ENCODE measurements at regions not wholly inside any gene's neighbourhood (a gene's known extent, or its start where the extent isn't known, plus 50 kb on each side); places are given as distances from the start of the nearest gene placed in this dataset.

DNA sequence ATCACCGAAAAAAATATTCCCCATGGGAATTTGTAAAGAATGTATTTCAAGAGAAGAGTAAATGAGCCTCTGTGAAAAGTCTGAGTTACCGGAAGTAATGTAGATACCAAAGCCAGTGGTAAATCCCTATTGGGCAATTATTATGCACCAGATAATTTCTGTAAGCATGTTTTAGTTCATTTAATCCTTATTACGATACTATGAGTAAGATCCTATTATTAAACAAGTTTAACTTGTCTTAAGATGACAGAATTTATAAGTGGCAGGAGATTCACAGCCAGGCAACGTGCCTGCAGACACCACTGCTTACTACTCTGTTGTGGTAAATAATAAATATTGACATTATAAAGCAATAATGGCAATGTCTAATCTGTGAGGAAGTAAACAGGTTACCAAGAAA lies 280.8 kb upstream of the RGPD4 start:
- TF ChIP-seq, protein P1, sequence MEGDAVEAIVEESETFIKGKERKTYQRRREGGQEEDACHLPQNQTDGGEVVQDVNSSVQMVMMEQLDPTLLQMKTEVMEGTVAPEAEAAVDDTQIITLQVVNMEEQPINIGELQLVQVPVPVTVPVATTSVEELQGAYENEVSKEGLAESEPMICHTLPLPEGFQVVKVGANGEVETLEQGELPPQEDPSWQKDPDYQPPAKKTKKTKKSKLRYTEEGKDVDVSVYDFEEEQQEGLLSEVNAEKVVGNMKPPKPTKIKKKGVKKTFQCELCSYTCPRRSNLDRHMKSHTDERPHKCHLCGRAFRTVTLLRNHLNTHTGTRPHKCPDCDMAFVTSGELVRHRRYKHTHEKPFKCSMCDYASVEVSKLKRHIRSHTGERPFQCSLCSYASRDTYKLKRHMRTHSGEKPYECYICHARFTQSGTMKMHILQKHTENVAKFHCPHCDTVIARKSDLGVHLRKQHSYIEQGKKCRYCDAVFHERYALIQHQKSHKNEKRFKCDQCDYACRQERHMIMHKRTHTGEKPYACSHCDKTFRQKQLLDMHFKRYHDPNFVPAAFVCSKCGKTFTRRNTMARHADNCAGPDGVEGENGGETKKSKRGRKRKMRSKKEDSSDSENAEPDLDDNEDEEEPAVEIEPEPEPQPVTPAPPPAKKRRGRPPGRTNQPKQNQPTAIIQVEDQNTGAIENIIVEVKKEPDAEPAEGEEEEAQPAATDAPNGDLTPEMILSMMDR (IDR thresholded peaks at IDR 0.05), result no peak
- no peak for TF ChIP-seq POLR2A (IDR thresholded peaks at IDR 0.05)

DNA sequence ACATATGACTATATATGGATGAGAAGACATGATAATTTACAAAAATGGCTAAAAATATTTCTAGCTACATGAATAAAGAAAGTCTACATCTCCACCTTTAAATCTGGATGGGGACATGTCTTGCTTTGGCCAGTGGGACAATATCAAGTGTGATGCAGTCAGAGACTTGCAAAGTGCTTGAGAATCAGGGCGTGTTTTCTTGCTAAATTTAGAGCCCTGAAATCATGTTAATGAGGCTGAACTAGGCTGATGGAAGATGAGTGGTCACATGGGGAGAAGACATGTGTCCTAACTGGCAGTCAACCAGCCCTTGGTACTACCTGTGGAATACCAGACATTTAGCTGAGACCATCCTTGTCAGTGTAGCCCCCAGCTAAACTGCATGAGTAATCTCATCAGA lies 278.5 kb upstream of the RGPD4 start:
- Histone ChIP-seq H3K4me3 (no peak overlapping the region), H3K4me1 (no peaks in the 10 kb centered on the region), H3K36me3 (replicated peaks in 1 of 2; ENCODE audit: insufficient read depth in 1 of 2, low read depth in 2 of 2) (no peaks in the 10 kb centered on the region), H3K27ac (no peak overlapping the region), H3K9me3 (no peaks in the 10 kb centered on the region), H3K27me3 (no peaks in the 10 kb centered on the region)
- intact Hi-C loops (cut with DNase I), result no loop called here
- 44 to 46% methylated on average over 1 of the region's 1 CpG for WGBS, 2 donors
- no peak for ATAC-seq
- TF ChIP-seq POLR2A (IDR thresholded peaks at IDR 0.05), result no peak
- TF ChIP-seq, protein P1 (IDR thresholded peaks at IDR 0.05), result no peak
- no peak for DNase-seq

More for the DNA sequence above, 280.8 kb upstream of the RGPD4 start:
- intact Hi-C loops (cut with DNase I), result no loop called here
- Histone ChIP-seq H3K4me3 (no peak overlapping the region), H3K36me3 (replicated peaks in 1 of 2; ENCODE audit: insufficient read depth in 1 of 2, low read depth in 2 of 2) (no peaks in the 10 kb centered on the region), H3K9me3 (no peaks in the 10 kb centered on the region), H3K27ac (no peak overlapping the region), H3K4me1 (no peaks in the 10 kb centered on the region), H3K27me3 (no peaks in the 10 kb centered on the region)
- ATAC-seq, result no peak
- 44 to 53% methylated on average over 4 of the region's 4 CpGs for WGBS, 2 donors
- no peak for DNase-seq

- Histone ChIP-seq H3K4me3 (no peak overlapping the region), H3K9me3 (peaks cover 0 to 4% (median 0%) of the 10 kb centered on the region in 3 donors), H3K27ac (no peak overlapping the region), H3K27me3 (no peaks in the 10 kb centered on the region), H3K36me3 (replicated peaks in 1 of 2; ENCODE audit: insufficient read depth in 1 of 2, low read depth in 2 of 2) (no peaks in the 10 kb centered on the region), H3K4me1 (no peaks in the 10 kb centered on the region)
- no peak for TF ChIP-seq POLR2A (IDR thresholded peaks at IDR 0.05)
- TF ChIP-seq, protein P1 (IDR thresholded peaks at IDR 0.05), result no peak
- ATAC-seq, result no peak
- no peak for DNase-seq
- intact Hi-C loops (cut with DNase I), result no loop called here
- 50 to 52% methylated on average over 2 of the region's 2 CpGs for WGBS, 2 donors
Observed at GRCh38 chr2:107553046-107553445, 273.6 kb upstream of the RGPD4 start.

- WGBS, 2 donors, result 57 to 64% methylated on average over 5 of the region's 5 CpGs
- no peak overlapping the region for H3K27ac ChIP-seq
Observed at GRCh38 chr2:107553539-107553938, 273.2 kb upstream of the RGPD4 start.

More at GRCh38 chr2:107553539-107553938, 273.2 kb upstream of the RGPD4 start:
- intact Hi-C loops (cut with DNase I), result no loop called here
- no peak for TF ChIP-seq POLR2A (IDR thresholded peaks at IDR 0.05)
- TF ChIP-seq, protein P1 (IDR thresholded peaks at IDR 0.05), result no peak
- DNase-seq, result no peak
- Histone ChIP-seq H3K36me3 (replicated peaks in 1 of 2; ENCODE audit: insufficient read depth in 1 of 2, low read depth in 2 of 2) (no peaks in the 10 kb centered on the region), H3K27me3 (no peaks in the 10 kb centered on the region), H3K4me3 (no peak overlapping the region), H3K9me3 (peaks cover 0 to 4% (median 0%) of the 10 kb centered on the region in 3 donors), H3K4me1 (no peaks in the 10 kb centered on the region)
- ATAC-seq, result no peak
